Inferior parietal cortex (tissue), 1 donor: ENCODE measurements at regions not wholly inside any gene's neighbourhood (a gene's known extent, or its start where the extent isn't known, plus 50 kb on each side); places are given as distances from the start of the nearest gene placed in this dataset.
"Not testable (repeated sequence)": the region's sequence is repeated elsewhere in the genome, so short reads cannot be mapped to it uniquely, and the experiment has no call there.

Experiments
- DNase-seq: peaks from one replicate; pipeline ENCODE4 v3.0.0-alpha.2; 2016; ENCODE audit errors: extremely low spot score

DNA sequence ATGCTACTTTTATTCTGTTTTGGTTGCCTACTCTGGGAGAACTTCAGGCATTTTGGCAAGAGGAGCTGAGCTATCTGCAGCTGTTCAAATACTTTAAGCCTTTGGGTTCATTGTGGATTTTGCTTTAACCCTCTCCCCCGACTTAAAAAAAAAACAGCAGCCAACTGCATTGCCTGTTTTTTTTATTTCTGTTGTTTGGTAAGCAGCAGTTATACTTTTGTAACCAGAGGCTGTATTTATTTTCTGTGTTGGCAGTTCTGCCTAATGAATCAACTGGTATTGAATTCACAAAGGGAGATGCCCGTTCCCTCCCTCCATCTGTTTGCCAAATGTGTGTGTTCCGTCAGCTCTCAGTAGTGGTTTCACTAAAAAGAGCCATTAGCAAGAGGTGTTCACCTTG is 484.0 kb downstream of the UTRN start:
- no peak for DNase-seq

- no peak for DNase-seq
These were observed 491.1 kb downstream of the UTRN start for GRCh38 chr6:144776031-144776819.

GRCh38 chr6:144777249-144777648 is 492.1 kb downstream of the UTRN start:
- DNase-seq, result no peak

- DNase-seq, result no peak
These were observed 492.9 kb downstream of the UTRN start for GRCh38 chr6:144778056-144778455.

DNA sequence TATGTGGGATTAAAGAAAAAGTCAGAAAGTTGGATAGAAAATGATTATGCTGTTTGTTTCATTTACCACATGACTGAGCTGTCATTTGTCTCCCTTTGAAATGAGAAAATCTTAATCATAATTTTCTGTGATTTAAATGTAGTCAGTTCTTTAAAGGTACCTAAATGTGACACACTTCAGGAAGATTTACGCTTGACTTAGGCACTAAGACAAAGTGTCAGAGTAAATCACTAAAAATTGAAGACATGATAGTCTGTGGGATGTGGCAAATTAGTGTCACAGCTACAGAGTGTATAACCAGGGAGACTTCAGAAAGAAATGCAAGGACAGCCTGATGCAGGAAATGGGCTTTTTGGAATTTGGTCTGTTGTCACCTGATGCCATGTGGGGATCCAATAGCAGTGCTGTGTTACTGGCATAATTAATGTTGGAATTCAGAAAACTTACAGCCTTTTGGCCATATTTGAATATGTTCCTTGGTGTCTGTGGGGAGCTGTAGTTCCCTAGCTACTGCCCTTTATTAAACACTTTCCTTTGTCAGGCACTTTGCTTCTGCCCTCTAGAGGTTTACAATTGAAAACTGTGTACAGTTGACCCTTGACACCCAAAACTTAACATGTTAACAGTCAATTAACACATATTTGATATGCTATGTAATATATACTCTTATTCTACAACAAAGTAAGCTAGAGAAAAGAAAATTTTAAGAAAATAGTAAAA is 493.8 kb downstream of the UTRN start:
- DNase-seq, result no peak

GRCh38 chr6:144781836-144782235 is 496.7 kb downstream of the UTRN start:
- no peak for DNase-seq

DNA sequence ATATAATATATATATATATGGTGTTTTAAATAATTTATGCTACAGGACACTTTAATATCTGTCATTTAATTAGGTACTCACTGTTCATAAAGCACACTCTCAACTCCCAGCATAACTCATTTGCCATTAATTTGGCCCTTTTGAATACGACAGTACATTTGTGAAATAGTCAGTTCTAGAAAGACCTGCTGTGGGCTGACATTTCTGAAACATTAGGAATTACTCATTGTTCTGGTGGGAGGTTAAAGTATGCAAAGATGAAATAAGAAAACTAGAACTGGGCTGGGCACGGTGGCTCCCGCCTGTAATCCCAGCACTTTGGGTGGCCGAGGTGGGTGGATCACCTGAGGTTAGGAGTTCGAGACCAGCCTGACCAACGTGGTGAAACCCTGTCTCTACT is 497.5 kb downstream of the UTRN start:
- DNase-seq, result no peak

DNA sequence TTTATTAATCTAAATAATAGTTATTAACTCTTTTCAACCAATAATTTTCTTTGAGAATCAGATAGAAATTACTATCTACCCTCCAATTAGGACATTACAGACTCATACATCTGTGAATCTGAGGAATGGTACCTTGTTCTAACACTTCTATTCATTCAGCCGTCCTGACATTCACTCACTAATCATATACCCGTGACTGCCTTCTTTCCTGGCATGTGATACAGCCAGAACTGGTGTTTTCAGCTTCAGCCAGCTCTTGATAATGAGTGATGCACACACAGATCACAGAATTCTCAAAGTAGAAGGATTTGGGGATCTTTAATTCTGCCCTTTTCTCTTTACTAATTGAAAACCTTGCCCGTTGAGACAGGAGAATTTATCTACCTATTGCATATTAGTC is 499.9 kb downstream of the UTRN start:
- DNase-seq, result no peak

DNA sequence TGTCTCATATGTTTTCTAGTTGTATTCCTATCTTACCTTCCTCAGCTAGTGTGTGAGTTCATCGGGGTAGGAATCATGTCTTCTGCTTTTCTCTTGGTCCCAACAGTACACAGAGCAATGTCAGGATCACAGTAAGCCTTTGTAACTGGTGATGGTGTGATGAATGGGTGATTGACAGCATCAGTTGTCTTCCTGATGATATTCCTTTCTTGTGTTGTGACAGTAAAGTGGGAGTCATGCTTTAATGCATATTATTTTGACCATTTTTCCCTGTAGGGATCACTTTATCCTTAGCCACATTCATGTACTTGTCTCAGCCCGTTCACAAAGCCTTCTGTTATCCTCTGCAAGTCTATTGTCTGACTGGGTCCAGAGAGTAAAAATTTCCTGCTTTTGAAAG is 501.7 kb downstream of the UTRN start:
- DNase-seq, result no peak

GRCh38 chr6:144793744-144794143 is 508.6 kb downstream of the UTRN start:
- DNase-seq, result peak; percentile 29

GRCh38 chr6:144795022-144795421 is 509.9 kb downstream of the UTRN start:
- not testable (repeated sequence) for DNase-seq

DNA sequence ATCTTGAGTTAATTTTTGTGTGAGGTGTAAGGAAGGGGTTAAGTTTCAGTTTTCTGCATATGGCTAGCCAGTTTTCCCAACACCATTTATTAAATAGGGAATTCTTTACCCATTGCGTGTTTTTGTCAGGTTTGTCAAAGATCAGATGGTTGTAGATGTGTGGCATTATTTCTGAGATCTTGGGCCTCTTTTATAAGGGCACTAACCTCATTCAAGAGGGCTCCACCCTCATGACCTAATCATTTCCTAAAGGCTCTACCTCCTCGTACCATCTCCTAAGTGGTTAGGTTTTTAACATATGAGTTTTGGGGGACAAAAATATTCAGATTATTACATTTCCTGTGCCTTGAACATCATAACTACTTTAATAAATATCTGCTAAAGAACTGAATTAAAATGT is 510.9 kb downstream of the UTRN start:
- DNase-seq, result no peak

- DNase-seq, result no peak
These were observed 512.9 kb downstream of the UTRN start for GRCh38 chr6:144797881-144798589.

DNA sequence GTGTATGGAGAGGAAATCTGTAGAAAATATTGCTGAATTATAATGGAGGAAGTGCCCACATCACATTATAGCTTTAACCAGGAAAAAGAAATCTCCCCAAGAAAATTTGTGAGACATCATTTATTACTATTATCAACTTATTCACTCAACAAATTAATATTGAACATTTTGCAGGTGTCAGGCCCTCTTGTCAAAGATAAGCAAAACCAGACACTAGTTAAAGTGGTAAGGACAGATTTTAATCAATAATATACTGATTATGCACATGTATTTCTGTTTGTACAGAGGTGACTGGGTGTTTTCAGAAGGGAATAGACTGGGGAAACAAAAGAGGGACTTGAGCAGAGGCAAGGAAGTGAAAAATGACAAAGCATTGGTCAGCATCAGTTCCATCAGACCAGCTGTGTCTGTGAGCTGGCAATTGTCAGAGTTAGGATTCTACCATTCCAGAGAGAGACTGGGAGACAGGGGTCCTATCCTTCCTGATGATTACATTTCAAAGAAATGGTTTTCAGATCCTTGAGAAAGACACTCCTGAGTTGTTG is 519.2 kb downstream of the UTRN start:
- DNase-seq, result no peak

DNA sequence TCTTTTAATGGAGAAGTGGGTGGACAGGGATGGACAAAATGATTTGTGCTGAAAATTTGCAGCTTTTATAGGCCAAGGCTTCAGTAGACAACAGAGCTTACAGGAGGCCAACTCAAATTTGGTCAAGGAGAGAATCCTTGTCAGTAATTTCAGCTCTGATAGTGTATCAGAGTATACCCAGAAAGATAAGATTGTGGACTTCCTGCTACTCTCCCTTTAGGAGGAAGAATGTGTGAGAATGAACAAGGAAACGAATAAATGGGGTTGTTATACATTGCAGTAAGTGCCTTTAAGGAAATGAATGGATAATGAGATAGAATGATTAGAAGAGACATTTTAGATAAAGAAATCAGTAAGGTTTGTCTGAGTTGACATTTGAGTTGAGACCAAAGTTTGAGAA is 519.9 kb downstream of the UTRN start:
- DNase-seq, result no peak

DNA sequence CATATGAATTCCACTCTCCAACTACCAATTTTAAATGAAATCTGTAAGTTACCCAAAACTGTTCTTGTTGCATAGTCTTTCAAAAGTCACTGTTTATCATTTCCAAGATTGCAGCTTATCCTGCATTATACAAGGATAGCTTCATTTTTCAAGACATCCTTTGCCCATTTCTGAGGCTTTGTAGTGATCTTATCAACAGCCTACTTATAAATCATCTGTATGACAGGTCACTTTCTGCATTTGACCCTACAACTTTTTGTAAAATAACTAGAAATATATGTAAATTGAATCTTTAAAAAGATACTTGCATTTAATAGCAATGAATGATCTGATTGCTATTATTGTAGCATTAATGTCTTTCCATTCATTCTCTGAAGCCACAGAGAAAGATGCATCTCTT is 521.1 kb downstream of the UTRN start:
- DNase-seq, result no peak

GRCh38 chr6:144809120-144809519 is 524.0 kb downstream of the UTRN start:
- no peak for DNase-seq

- no peak for DNase-seq
These were observed 524.8 kb downstream of the UTRN start for GRCh38 chr6:144809969-144810368.

DNA sequence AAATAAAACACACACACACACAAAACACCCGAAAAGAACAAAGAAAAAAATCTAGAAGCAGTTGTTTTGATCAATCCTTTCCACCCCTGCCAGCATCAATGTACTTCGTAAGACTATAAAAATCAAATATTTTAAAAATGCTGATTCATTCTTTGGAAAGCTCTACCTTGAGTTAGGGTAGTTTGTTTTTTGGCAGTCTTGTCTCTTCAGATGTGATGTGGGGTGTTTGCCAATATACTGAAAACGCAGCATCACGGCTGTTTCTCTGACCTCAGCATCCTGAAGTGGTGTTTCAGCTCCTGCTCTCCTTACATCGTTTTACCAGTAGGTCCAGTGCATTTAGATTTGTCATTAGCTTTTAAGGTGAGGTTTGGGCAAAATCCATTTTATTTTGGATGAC is 526.0 kb downstream of the UTRN start:
- no peak for DNase-seq

GRCh38 chr6:144816936-144817335 is 531.8 kb downstream of the UTRN start:
- no peak for DNase-seq

DNA sequence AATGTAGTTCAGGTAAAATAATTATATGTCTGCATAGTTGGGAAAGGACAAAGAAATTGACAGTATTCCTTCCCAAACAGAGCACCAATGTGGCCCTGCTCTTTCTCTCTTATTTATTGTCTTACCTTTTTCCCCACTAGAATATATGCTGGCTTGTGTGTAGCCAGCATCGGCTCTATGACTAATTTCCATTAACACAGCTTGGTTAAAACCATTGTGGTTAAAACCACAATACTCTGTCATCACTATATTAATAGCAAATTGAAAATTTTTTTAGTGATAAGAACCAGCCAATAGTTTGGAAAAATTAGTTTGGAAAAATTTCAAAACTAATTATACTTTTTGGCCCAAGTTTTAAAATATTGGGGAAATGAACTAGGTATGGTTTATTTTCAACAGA is 535.1 kb downstream of the UTRN start:
- no peak for DNase-seq

GRCh38 chr6:144823131-144823530 is 538.0 kb downstream of the UTRN start:
- no peak for DNase-seq
